NCI-H2081 treated with DMSO at 0.1 percent for 48 hours (cell line): ENCODE measurements at regions not wholly inside any gene's neighbourhood (a gene's known extent, or its start where the extent isn't known, plus 50 kb on each side); places are given as distances from the start of the nearest gene placed in this dataset.
"Not testable (repeated sequence)": the region's sequence is repeated elsewhere in the genome, so short reads cannot be mapped to it uniquely, and the experiment has no call there.

Source experiments
- DNase-seq: peaks from one replicate; lab custom pipeline; 2025; lab: John Stamatoyannopoulos, UW

- not testable (repeated sequence) for DNase-seq
Measured at GRCh38 chr13:57909833-57910232, 278.3 kb downstream of the PCDH17 start.

GRCh38 chr13:57918086-57918485 is 286.5 kb downstream of the PCDH17 start:
- DNase-seq, result no peak

GRCh38 chr13:57918913-57919312 is 287.4 kb downstream of the PCDH17 start:
- no peak for DNase-seq

DNA sequence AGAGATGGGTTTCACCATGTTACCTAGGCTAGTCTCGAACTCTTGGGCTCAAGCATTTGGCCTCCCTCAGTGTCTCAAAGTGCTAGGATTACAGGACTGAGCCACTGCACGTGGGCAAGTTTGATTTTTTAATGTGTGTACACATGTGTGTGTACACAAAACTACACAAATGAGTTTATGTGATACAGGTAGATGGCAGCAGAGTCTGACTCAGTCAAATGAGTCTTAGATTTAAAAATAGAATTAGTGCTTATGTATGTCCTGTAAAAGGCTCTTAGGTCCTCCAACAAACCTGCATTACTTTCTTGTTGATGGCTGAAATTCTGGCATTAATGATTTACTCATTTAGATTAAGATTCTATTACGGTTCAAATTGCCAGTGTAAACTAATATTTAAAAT is 293.7 kb downstream of the PCDH17 start:
- peak; percentile 9 for DNase-seq

DNA sequence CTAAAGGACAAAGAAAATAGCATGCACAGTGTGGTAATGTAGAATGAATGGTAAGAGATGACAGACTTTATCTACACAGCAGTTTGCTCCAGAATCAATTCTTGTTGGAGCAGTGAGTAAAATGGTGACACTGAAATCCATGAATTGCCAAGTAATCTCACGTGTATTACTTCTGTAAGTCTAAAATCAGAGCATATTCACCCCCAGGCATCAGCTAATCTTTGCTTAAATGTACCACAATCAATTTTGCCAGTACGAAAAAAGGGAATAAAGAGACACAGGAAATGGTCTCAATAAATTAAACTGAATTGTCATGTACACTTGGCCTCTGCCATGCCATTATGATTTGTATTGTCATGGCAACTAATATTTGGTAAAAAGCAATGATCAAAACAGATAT is 294.2 kb downstream of the PCDH17 start:
- no peak for DNase-seq

GRCh38 chr13:57932061-57932460 is 300.5 kb downstream of the PCDH17 start:
- DNase-seq, result no peak

- no peak for DNase-seq
Measured at GRCh38 chr13:57933606-57934005, 302.1 kb downstream of the PCDH17 start.

DNA sequence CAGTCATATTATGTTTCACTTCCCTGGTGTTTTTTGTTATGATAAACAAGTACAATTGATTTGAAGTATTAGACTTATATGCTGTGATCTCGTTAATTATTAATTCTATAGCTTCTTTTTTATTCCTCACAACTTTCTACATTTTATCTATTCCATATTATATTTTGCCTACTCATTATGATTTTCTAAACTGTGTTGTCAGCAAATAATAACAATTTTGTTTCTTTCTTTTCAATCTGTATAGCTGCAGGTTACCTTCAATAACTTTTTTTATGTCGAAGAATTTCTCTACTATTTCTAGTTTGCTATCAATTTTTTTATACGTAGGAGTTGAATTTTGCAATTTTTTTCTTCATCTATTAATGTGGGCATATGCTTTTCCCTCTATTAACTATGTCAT is 304.4 kb downstream of the PCDH17 start:
- DNase-seq, result no peak

DNA sequence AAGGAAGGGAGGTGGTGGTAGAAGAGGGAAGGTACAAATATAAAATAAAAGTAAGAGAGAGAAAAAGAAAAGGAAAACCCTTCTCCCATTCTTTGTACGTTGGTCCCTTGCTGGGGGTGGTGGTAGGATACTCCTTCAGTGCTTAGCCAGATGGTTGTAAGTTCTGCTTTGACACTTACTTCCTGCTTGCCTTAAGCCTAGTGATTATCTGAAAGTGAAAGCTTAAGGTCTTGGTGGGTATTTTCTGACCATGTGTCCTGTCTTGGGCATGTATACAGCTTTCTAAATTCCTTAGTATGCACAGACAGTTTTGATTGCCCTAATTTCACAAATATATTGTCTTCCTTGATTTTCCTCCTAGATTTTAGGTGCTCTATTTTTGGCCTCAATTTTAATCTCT is 314.8 kb downstream of the PCDH17 start:
- no peak for DNase-seq

DNA sequence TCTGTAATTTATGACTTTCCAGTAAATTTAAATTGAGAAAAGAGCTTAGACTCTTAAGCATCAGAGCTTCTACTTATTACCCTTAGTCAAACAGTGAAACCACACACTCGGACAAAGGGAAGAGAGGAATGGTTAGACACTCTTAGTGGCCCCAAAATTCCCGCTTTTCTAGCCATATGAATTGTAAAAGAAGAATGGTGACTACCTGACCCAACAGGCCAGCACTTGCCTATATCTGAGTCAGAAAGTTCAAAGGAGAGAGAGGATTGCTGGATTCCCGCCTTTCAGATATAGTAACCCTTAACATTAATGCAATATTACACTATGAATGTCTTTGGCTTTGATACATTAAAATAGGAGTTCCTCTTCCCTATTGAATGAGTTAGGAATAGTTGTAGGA is 317.3 kb downstream of the PCDH17 start:
- no peak for DNase-seq

GRCh38 chr13:57969951-57970350 is 338.4 kb downstream of the PCDH17 start:
- no peak for DNase-seq

DNA sequence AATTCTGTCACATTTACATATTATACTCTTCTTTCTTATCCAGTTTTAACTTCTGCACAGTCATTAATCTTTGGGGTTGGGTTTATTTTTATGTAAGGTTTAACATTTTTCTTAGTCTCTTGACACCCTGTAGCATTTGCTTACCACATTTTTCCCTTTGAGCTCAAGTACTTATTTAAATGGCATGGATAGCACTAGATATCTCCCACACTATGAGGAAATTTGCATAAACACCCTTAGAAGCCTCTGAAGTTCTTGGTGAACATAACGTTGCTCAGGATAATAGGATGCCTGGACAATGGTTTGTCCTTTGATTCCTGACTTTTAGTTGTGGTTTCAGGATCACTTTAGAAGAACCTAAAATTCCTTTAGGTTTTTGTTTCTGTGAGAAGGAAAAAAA is 338.9 kb downstream of the PCDH17 start:
- no peak for DNase-seq

DNA sequence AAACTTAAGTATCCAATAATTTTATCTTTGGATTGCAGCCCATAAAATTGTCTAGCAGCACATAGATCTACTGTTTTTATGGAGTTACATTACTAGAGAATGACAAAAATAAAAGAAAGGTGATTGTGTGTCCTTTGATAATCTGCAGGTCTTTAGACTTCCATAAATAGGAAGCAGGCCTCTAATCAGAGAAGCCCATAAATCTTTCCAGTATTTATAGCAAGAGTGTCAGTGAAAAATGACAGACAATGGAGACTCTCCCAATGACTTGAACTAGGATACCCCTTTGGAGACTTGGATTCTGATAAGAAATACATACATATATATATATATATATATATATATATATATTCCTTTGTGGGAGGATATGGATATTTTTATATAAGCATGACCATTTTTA is 351.2 kb downstream of the PCDH17 start:
- no peak for DNase-seq

- DNase-seq, result no peak
Measured at GRCh38 chr13:57988276-57988675, 356.7 kb downstream of the PCDH17 start.

GRCh38 chr13:57991041-57991440 is 359.5 kb downstream of the PCDH17 start:
- DNase-seq, result no peak

DNA sequence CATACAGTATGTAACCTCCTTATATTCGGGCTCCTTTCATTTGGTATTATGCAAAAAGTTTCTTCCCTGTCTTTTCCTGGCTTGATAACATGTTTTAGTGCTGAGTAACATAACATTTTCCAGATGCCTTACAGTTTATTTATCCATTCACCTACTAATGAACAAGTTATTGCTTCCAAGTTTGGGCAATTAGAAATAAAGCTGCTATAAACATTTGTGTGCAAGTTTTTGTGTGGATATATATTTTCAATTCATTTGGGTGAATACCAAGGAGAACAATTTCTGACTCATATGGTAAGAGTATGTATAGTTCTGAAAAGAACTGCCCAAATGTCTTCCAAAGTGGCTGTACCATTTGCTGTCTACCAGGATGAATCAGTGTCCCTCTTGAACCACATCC is 360.9 kb downstream of the PCDH17 start:
- DNase-seq, result no peak

DNA sequence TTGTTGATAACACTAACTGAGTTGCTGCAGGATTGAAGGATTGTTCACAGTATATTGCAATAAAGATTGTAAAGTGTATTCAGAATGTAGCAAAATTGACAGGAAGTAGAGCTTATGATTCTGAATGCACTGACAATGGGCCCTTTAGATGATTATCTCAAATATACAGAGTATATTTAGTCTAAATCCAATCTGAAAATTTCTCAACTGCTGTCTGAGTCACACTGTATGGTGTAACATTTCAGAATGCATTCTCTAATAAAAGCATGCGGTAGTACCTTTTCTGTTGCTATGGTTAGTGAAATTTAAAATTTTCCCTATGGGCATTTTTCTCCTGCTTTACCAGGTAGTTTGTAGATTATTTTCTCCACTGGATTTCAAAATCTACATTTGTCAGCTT is 365.2 kb downstream of the PCDH17 start:
- DNase-seq, result no peak

DNA sequence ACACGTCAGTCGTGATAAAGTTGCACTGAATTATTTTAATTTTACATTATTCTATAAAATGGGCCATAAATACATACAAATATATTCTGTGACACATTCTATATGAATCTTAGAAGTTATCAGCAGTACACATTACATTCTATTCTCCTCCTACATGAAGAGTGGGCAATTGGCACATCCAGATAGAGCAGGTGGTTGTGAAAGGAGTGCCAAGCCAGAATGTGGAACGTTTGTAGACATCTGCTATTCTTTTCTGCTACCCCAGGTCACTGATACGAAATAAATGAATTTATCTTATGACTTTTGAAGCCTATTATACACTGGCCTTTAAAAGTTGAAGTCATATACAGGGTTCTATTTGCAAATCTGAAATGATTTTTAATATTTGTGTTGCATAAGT is 373.2 kb downstream of the PCDH17 start:
- DNase-seq, result no peak

DNA sequence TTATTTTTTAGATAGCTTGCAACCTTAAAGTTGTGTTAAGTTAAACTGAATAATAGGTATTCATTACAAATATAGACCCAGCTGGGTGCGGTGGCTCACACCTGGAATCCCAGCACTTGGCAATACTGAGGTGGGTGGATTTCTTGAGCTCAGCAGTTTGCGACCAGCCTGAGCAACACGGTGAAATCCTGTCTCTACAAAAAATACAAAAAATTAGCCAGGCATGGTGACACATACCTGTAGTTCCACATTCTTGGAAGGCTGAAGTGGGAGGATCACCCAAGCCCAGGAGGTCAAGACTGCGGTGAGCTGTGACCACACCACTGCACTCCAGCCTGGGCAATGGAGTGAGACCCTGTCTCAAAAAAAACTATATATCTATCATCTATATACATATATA is 386.5 kb downstream of the PCDH17 start:
- DNase-seq, result no peak

GRCh38 chr13:58018865-58019264 is 387.3 kb downstream of the PCDH17 start:
- peak; percentile 77 for DNase-seq

DNA sequence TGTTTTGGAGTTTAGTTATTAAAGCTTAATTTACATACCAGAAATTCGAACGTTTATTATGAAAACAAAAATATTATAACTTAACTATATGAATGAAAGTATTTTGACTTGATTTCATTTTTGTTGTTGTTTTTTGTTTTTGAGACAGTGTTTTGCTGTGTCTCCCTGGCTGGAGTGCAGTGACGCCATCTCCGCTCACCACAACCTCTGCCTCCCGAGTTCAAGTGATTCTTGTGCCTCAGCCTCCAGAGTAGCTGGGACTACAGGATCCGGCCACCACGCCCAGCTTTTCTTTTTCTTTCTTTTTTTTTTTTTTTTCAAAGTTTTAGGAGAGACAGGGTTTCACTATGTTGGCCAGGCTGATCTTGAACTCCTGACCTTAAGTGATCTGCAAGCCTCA is 392.6 kb downstream of the PCDH17 start:
- no peak for DNase-seq

DNA sequence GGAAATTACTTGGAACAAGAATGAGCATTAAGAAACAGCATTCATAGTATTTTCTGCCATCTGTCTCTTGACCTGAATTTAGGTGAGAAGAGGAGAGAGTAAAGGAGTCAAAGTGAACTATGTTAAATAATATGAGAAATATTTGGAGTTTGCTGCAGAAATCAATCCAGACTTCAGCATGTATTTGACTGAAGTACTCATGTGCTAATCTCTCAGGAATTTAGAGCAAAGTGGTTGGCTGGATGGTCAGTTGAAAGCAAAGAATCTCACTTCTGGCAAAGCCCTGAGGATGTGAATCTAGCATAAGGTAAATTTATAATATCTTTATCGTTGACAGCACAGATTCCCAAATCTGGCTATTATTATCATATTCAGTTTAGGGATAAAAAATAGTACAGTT is 394.3 kb downstream of the PCDH17 start:
- DNase-seq, result no peak

GRCh38 chr13:58032676-58033460 is 401.3 kb downstream of the PCDH17 start:
- no peak for DNase-seq

DNA sequence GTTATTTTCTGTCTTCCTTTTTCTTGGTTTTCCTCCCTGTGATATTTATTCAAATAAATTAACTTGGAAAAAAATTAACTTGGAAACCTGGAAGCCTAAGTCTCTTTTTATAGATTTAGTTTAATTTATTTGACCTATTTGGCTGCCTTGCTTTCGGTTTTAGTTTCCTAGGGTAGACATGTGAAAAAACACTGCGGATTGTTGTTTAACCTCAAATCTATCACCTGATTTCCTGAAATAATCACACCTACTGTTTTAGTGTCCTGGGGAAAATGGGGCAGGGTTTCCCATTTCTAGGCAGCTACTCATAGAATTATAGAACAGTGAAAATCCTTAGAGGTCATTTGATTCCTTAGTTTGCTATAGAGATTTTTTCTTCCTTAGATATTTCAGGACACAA is 412.4 kb downstream of the PCDH17 start:
- no peak for DNase-seq
